Activated CD8-positive, alpha-beta memory T cell treated with anti-CD3 and anti-CD28 coated beads, Interleukin-2, amount 10 ng/mL, durations not matched to agents 7 days and 5 days (primary cell): ENCODE measurements at regions not wholly inside any gene's neighbourhood (a gene's known extent, or its start where the extent isn't known, plus 50 kb on each side); places are given as distances from the start of the nearest gene placed in this dataset.

Experiments used
- ATAC-seq: fragments of 150-1000 bp; cut with Tn5 transposase; one replicate; pipeline ENCODE4 v1.10.0; 2021; ENCODE audit warnings: moderate library complexity
- CTCF ChIA-PET: fragments of 350-600 bp; sonication (Branson Sonifier 250); formaldehyde crosslinking; loops from one replicate; lab custom pipeline; 2021; ENCODE audit warnings: antibody characterized with exemption; lab: Charles Lee
- DNase-seq: peaks from one replicate; pipeline ENCODE4 v3.0.0-alpha.2; 2020
- H3K27ac Mint-ChIP-seq: one replicate; pipeline ENCODE4 v1.8.0; 2021; ENCODE audit warnings: mild to moderate bottlenecking, mixed read lengths
- H3K27me3 Mint-ChIP-seq: one replicate; pipeline ENCODE4 v1.8.0; 2021; ENCODE audit warnings: mixed read lengths
- H3K36me3 Mint-ChIP-seq: one replicate; pipeline ENCODE4 v1.8.0; 2021; ENCODE audit warnings: mild to moderate bottlenecking, mixed read lengths
- H3K4me1 Mint-ChIP-seq: one replicate; pipeline ENCODE4 v1.8.0; 2021; ENCODE audit warnings: mixed read lengths
- H3K4me3 Mint-ChIP-seq: one replicate; pipeline ENCODE4 v1.8.0; 2021; ENCODE audit warnings: mild to moderate bottlenecking, moderate library complexity, mixed read lengths
- H3K9me3 Mint-ChIP-seq: one replicate; pipeline ENCODE4 v1.8.0; 2022; ENCODE audit warnings: low read depth, mixed read lengths

- no peaks in the 10 kb centered on the region for H3K9me3 Mint-ChIP-seq
- H3K4me3 Mint-ChIP-seq: no peak overlapping the region
- no peaks in the 10 kb centered on the region for H3K4me1 Mint-ChIP-seq
- H3K27ac Mint-ChIP-seq: no peak overlapping the region
- CTCF ChIA-PET: no interaction called here
- H3K27me3 Mint-ChIP-seq: peaks cover 4% of the 10 kb centered on the region
- ATAC-seq (no peak), DNase-seq (no peak)
- H3K36me3 Mint-ChIP-seq: no peaks in the 10 kb centered on the region
Observed at GRCh38 chr3:72576563-72576962, 271.7 kb downstream of the SHQ1 start.

GRCh38 chr3:72574144-72574543 is 274.1 kb downstream of the SHQ1 start:
- no peaks in the 10 kb centered on the region for H3K27me3 Mint-ChIP-seq
- no peak overlapping the region for H3K27ac Mint-ChIP-seq
- H3K9me3 Mint-ChIP-seq: no peaks in the 10 kb centered on the region
- CTCF ChIA-PET: no interaction called here
- DNase-seq: no peak
- ATAC-seq: no peak
- H3K36me3 Mint-ChIP-seq: no peaks in the 10 kb centered on the region
- H3K4me1 Mint-ChIP-seq: no peaks in the 10 kb centered on the region
- no peak overlapping the region for H3K4me3 Mint-ChIP-seq

- H3K27ac Mint-ChIP-seq: no peak overlapping the region
- CTCF ChIA-PET: no interaction called here
- no peaks in the 10 kb centered on the region for H3K4me1 Mint-ChIP-seq
- DNase-seq: no peak
- no peaks in the 10 kb centered on the region for H3K36me3 Mint-ChIP-seq
- no peaks in the 10 kb centered on the region for H3K27me3 Mint-ChIP-seq
- ATAC-seq: no peak
- no peak overlapping the region for H3K4me3 Mint-ChIP-seq
- H3K9me3 Mint-ChIP-seq: no peaks in the 10 kb centered on the region
Observed at GRCh38 chr3:72573051-72573450, 275.2 kb downstream of the SHQ1 start.

GRCh38 chr3:72572489-72573007 is 275.7 kb downstream of the SHQ1 start:
- Mint-ChIP-seq H3K36me3 (no peaks in the 10 kb centered on the region), H3K9me3 (no peaks in the 10 kb centered on the region), H3K27ac (no peak overlapping the region), H3K4me1 (no peaks in the 10 kb centered on the region), H3K4me3 (no peak overlapping the region), H3K27me3 (no peaks in the 10 kb centered on the region)
- no peak for ATAC-seq
- CTCF ChIA-PET: no interaction called here
- no peak for DNase-seq

- H3K9me3 Mint-ChIP-seq: no peaks in the 10 kb centered on the region
- no peak overlapping the region for H3K4me3 Mint-ChIP-seq
- DNase-seq (no peak), ATAC-seq (no peak)
- no peaks in the 10 kb centered on the region for H3K27me3 Mint-ChIP-seq
- no peaks in the 10 kb centered on the region for H3K4me1 Mint-ChIP-seq
- CTCF ChIA-PET: no interaction called here
- no peak overlapping the region for H3K27ac Mint-ChIP-seq
- H3K36me3 Mint-ChIP-seq: no peaks in the 10 kb centered on the region
Observed at GRCh38 chr3:72571638-72572114, 276.6 kb downstream of the SHQ1 start.

GRCh38 chr3:72571052-72571451 is 277.2 kb downstream of the SHQ1 start:
- DNase-seq (no peak), ATAC-seq (no peak)
- no peaks in the 10 kb centered on the region for H3K27me3 Mint-ChIP-seq
- H3K9me3 Mint-ChIP-seq: no peaks in the 10 kb centered on the region
- CTCF ChIA-PET: no interaction called here
- H3K4me1 Mint-ChIP-seq: no peaks in the 10 kb centered on the region
- no peaks in the 10 kb centered on the region for H3K36me3 Mint-ChIP-seq
- no peak overlapping the region for H3K27ac Mint-ChIP-seq
- no peak overlapping the region for H3K4me3 Mint-ChIP-seq

- H3K27me3 Mint-ChIP-seq: no peaks in the 10 kb centered on the region
- no peaks in the 10 kb centered on the region for H3K36me3 Mint-ChIP-seq
- CTCF ChIA-PET: no interaction called here
- no peak overlapping the region for H3K27ac Mint-ChIP-seq
- H3K4me1 Mint-ChIP-seq: no peaks in the 10 kb centered on the region
- no peak for DNase-seq
- no peaks in the 10 kb centered on the region for H3K9me3 Mint-ChIP-seq
- H3K4me3 Mint-ChIP-seq: no peak overlapping the region
- ATAC-seq: no peak
Observed at GRCh38 chr3:72569754-72570440, 278.3 kb downstream of the SHQ1 start.

- no peak overlapping the region for H3K27ac Mint-ChIP-seq
- no peak overlapping the region for H3K4me3 Mint-ChIP-seq
- no peaks in the 10 kb centered on the region for H3K27me3 Mint-ChIP-seq
- no peaks in the 10 kb centered on the region for H3K36me3 Mint-ChIP-seq
- CTCF ChIA-PET: no interaction called here
- ATAC-seq: no peak
- no peak for DNase-seq
- no peaks in the 10 kb centered on the region for H3K9me3 Mint-ChIP-seq
- no peaks in the 10 kb centered on the region for H3K4me1 Mint-ChIP-seq
Observed at GRCh38 chr3:72568083-72568482, 280.2 kb downstream of the SHQ1 start.

- DNase-seq (no peak), ATAC-seq (no peak)
- no peaks in the 10 kb centered on the region for H3K36me3 Mint-ChIP-seq
- H3K4me3 Mint-ChIP-seq: no peak overlapping the region
- no peaks in the 10 kb centered on the region for H3K27me3 Mint-ChIP-seq
- H3K9me3 Mint-ChIP-seq: no peaks in the 10 kb centered on the region
- H3K27ac Mint-ChIP-seq: no peak overlapping the region
- no peaks in the 10 kb centered on the region for H3K4me1 Mint-ChIP-seq
- CTCF ChIA-PET: no interaction called here
Observed at GRCh38 chr3:72567474-72567873, 280.8 kb downstream of the SHQ1 start.

GRCh38 chr3:72565593-72565992 is 282.7 kb downstream of the SHQ1 start:
- Mint-ChIP-seq H3K36me3 (no peaks in the 10 kb centered on the region), H3K27ac (no peak overlapping the region), H3K4me1 (no peaks in the 10 kb centered on the region), H3K9me3 (no peaks in the 10 kb centered on the region), H3K27me3 (no peaks in the 10 kb centered on the region), H3K4me3 (no peak overlapping the region)
- CTCF ChIA-PET: no interaction called here
- no peak for DNase-seq
- no peak for ATAC-seq

- CTCF ChIA-PET: no interaction called here
- peaks cover 2% of the 10 kb centered on the region for H3K4me1 Mint-ChIP-seq
- H3K36me3 Mint-ChIP-seq: no peaks in the 10 kb centered on the region
- ATAC-seq (no peak), DNase-seq (no peak)
- H3K4me3 Mint-ChIP-seq: no peak overlapping the region
- H3K27ac Mint-ChIP-seq: no peak overlapping the region
- no peaks in the 10 kb centered on the region for H3K9me3 Mint-ChIP-seq
- H3K27me3 Mint-ChIP-seq: no peaks in the 10 kb centered on the region
Observed at GRCh38 chr3:72563690-72564370, 284.4 kb downstream of the SHQ1 start.

- H3K27ac Mint-ChIP-seq: no peak overlapping the region
- no peak for DNase-seq
- peaks cover 2% of the 10 kb centered on the region for H3K4me1 Mint-ChIP-seq
- H3K36me3 Mint-ChIP-seq: peaks cover 6% of the 10 kb centered on the region
- H3K4me3 Mint-ChIP-seq: no peak overlapping the region
- CTCF ChIA-PET: no interaction called here
- no peaks in the 10 kb centered on the region for H3K27me3 Mint-ChIP-seq
- H3K9me3 Mint-ChIP-seq: peaks cover 6% of the 10 kb centered on the region
- ATAC-seq: no peak
Observed at GRCh38 chr3:72560846-72561675, 287.2 kb downstream of the SHQ1 start.

- Mint-ChIP-seq H3K36me3 (peaks cover 6% of the 10 kb centered on the region), H3K9me3 (peaks cover 6% of the 10 kb centered on the region), H3K4me1 (peaks cover 2% of the 10 kb centered on the region), H3K4me3 (no peak overlapping the region), H3K27ac (no peak overlapping the region), H3K27me3 (no peaks in the 10 kb centered on the region)
- ATAC-seq (no peak), DNase-seq (no peak)
- CTCF ChIA-PET: no interaction called here
Observed at GRCh38 chr3:72559385-72559784, 288.9 kb downstream of the SHQ1 start.
